ENCODE measurements at regions not wholly inside any gene's neighbourhood (a gene's known extent, or its start where the extent isn't known, plus 50 kb on each side); places are given as distances from the start of the nearest gene placed in this dataset.

DNA sequence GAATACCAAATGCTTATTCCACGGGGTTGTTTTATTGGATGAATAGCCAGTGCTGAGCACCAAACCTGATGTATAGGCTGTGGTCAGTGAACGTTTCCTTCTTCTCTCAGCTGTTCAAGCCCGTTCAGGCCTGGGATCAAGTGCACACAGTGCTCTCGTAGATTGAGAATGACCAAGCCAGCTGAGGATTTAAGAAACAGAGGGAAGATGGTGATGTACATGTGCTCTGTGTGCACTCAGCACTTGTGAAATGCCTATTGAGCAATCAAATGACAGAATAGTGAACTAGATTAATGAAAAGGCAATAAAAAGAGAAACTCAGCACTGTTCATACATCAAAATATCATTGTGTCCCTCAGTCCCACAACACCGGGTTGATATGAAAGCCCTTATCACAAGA is 302.5 kb downstream of the BMPER start:
- no peak overlapping the region for H3K27ac ChIP-seq
- H3K36me3 ChIP-seq, result no peaks in the 10 kb centered on the region
- no peaks in the 10 kb centered on the region for H3K9me3 ChIP-seq
- intact Hi-C loops (cut with DNase I), result no loop called here
- H3K27me3 ChIP-seq, result no peaks in the 10 kb centered on the region
- H3K4me1 ChIP-seq, result no peaks in the 10 kb centered on the region
- no peak overlapping the region for H3K4me3 ChIP-seq
- no peak for DNase-seq (ENCODE audit: low spot score in 2 of 2)
- TF ChIP-seq, protein P1, sequence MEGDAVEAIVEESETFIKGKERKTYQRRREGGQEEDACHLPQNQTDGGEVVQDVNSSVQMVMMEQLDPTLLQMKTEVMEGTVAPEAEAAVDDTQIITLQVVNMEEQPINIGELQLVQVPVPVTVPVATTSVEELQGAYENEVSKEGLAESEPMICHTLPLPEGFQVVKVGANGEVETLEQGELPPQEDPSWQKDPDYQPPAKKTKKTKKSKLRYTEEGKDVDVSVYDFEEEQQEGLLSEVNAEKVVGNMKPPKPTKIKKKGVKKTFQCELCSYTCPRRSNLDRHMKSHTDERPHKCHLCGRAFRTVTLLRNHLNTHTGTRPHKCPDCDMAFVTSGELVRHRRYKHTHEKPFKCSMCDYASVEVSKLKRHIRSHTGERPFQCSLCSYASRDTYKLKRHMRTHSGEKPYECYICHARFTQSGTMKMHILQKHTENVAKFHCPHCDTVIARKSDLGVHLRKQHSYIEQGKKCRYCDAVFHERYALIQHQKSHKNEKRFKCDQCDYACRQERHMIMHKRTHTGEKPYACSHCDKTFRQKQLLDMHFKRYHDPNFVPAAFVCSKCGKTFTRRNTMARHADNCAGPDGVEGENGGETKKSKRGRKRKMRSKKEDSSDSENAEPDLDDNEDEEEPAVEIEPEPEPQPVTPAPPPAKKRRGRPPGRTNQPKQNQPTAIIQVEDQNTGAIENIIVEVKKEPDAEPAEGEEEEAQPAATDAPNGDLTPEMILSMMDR (IDR thresholded peaks at IDR 0.05), result no peak

DNA sequence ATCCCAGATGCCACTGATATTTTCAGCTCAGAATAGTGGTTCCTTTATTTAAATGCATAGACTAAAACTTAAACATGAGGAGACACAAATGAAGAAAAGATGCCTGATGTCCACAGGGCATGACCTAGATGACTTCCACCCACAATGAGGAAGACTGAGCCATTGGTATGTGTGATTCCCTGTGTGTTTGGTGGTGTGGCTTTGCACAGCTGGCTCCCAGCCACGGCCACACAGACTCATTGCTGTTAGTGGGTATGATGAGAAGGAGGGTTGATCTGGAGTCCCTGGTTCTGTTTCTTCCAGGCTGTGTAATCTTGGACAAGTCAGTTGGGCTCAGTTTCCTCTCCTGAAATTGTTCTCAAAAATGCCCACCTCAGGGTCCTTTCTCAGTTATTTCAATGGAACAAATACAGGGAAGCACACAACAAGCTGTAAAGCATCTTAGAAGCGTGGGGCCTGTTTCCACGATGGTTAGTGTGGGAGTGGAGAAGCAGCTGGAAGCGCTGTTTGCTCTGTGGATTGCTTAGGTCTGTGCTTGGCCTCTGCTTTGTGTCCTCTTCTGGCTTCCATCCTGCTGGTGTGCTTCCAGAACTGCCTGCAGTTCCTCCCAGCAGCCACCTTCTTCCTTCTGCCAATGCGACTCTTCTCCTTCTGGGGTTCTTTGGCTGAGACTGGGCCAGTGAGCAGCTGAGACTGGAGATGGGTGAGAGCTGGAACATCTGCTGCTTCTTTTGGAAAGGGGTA is 303.7 kb downstream of the BMPER start:
- Histone ChIP-seq H3K9me3 (no peaks in the 10 kb centered on the region), H3K27ac (no peak overlapping the region), H3K4me3 (no peak overlapping the region), H3K36me3 (no peaks in the 10 kb centered on the region), H3K27me3 (no peaks in the 10 kb centered on the region), H3K4me1 (no peaks in the 10 kb centered on the region)
- TF ChIP-seq, protein P1 (IDR thresholded peaks at IDR 0.05), result no peak
- no peak for DNase-seq (ENCODE audit: low spot score in 2 of 2)
- intact Hi-C loops (cut with DNase I), result no loop called here

DNA sequence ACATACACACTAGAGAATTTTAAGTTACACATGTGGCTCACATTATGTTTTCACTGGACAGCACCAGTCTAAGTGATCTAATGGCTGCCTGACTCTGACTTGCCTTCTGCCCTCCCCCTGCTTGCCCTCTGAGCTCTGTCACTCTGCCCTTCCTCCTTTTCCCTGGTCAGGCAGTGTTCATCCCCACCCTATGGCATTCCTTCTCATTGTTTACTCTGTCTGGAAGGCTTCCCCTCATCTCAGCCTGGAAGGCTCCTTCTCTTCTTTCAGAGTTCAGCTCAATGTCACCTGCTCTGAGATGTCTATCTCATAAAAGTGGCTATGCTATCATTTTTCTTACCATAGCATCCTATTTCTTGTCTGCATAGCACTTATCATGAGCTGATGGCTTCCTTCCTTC is 305.7 kb downstream of the BMPER start:
- no peaks in the 10 kb centered on the region for H3K4me1 ChIP-seq
- no peaks in the 10 kb centered on the region for H3K36me3 ChIP-seq
- no peaks in the 10 kb centered on the region for H3K27me3 ChIP-seq
- H3K9me3 ChIP-seq, result no peaks in the 10 kb centered on the region
- TF ChIP-seq, protein P1 (IDR thresholded peaks at IDR 0.05), result no peak
- DNase-seq (ENCODE audit: low spot score in 2 of 2), result no peak
- intact Hi-C loops (cut with DNase I), result no loop called here
- no peak overlapping the region for H3K4me3 ChIP-seq
- H3K27ac ChIP-seq, result no peak overlapping the region

DNA sequence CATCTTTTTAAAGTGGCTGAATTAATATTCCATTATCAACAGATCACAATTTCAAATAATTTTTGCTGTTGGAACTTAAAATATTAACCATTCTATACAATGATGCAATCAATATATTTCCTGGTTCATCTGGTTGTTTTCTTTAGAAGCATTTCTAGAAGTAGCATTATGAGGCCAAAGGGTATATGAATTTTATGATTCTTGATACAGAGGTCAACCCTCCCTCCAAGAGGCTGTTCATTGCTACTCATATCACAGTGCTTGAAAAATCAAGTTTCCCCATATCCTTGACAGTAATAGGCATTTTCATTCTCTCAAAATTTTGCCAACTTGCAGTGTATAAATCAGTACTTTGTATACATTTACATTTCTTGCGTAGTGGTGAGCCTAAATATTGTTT is 312.6 kb downstream of the BMPER start:
- Histone ChIP-seq H3K4me1 (no peaks in the 10 kb centered on the region), H3K27me3 (no peaks in the 10 kb centered on the region), H3K4me3 (no peak overlapping the region), H3K27ac (no peak overlapping the region), H3K36me3 (no peaks in the 10 kb centered on the region), H3K9me3 (no peaks in the 10 kb centered on the region)
- DNase-seq (ENCODE audit: low spot score in 2 of 2), result no peak
- TF ChIP-seq, protein P1 (IDR thresholded peaks at IDR 0.05), result no peak
- intact Hi-C loops (cut with DNase I), result no loop called here

DNA sequence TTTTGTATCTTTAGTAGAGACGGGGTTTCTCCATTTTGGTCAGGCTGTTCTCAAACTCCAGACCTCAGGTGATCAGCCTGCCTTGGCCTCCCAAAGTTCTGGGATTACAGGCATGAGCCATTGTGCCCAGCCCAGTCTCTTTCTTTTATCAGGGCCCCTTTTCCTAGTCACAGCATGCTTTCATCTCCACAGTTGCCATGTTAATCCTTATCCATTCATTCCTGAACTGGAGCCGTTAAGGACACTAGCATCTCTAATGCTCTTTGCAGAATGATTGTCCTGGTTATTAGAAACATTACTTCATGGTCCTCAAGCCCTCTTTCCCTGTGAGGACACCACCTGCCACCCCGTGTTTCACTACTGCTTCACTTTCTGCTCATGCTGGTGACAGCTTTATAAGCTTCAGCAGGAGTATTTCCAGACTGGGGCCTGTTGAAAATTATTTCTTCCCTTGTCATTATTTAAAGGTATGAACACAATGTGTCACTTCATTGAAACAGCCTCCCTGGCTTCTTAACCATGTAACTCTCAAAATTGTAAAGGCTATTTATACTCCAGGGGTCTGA is 313.9 kb downstream of the BMPER start:
- no peak for DNase-seq (ENCODE audit: low spot score in 2 of 2)
- H3K36me3 ChIP-seq, result no peaks in the 10 kb centered on the region
- H3K27ac ChIP-seq, result no peak overlapping the region
- no peak overlapping the region for H3K4me3 ChIP-seq
- H3K27me3 ChIP-seq, result no peaks in the 10 kb centered on the region
- H3K9me3 ChIP-seq, result no peaks in the 10 kb centered on the region
- intact Hi-C loops (cut with DNase I), result no loop called here
- H3K4me1 ChIP-seq, result no peaks in the 10 kb centered on the region
- TF ChIP-seq, protein P1 (IDR thresholded peaks at IDR 0.05), result no peak

Data from ascending aorta (tissue), 2 donors.